MCF 10A (cell line): ENCODE measurements at regions not wholly inside any gene's neighbourhood (a gene's known extent, or its start where the extent isn't known, plus 50 kb on each side); places are given as distances from the start of the nearest gene placed in this dataset.

Source experiments
- BruUV-seq: library from RNA; stranded (reverse); fragments of 400-500 nt; replicated peaks from 2 replicates; lab custom pipeline; 2021; lab: Mats Ljungman, UMichigan
- CTCF ChIA-PET: fragments of 300-600 bp; sonication (Branson Sonifier 250); formaldehyde crosslinking; extraction: SDS; loops from one replicate; lab custom pipeline; 2021; ENCODE audit warnings: antibody characterized with exemption, inconsistent platforms; lab: Yijun Ruan, JAX
- POLR2A ChIA-PET: fragments of 300-600, 350-650 bp; sonication (Branson Sonifier 250); formaldehyde crosslinking; extraction: SDS; loops from one replicate; lab custom pipeline; 2020; ENCODE audit warnings: antibody characterized with exemption, inconsistent platforms; lab: Yijun Ruan, JAX
- DNase-seq: peaks from one replicate; pipeline ENCODE4 v3.0.0-alpha.2; 2018; ENCODE audit not compliant: unreplicated experiment
- H3K27ac Mint-ChIP-seq: one replicate; pipeline ENCODE4 v1.8.0; 2022; ENCODE audit warnings: mild to moderate bottlenecking, low read depth, mixed read lengths; ENCODE audit not compliant: unreplicated experiment
- H3K27me3 Mint-ChIP-seq: one replicate; pipeline ENCODE4 v1.8.0; 2022; ENCODE audit warnings: mixed read lengths; ENCODE audit not compliant: insufficient read depth, unreplicated experiment
- H3K36me3 Mint-ChIP-seq: one replicate; pipeline ENCODE4 v1.8.0; 2022; ENCODE audit warnings: mild to moderate bottlenecking, moderate library complexity, mixed read lengths; ENCODE audit not compliant: insufficient read depth, unreplicated experiment
- H3K4me1 Mint-ChIP-seq: one replicate; pipeline ENCODE4 v1.8.0; 2022; ENCODE audit warnings: mixed read lengths; ENCODE audit not compliant: insufficient read depth, unreplicated experiment
- H3K4me3 Mint-ChIP-seq: one replicate; pipeline ENCODE4 v1.8.0; 2022; ENCODE audit warnings: mild to moderate bottlenecking, moderate library complexity, mixed read lengths; ENCODE audit not compliant: unreplicated experiment
- H3K9me3 Mint-ChIP-seq: one replicate; pipeline ENCODE4 v1.8.0; 2022; ENCODE audit warnings: mixed read lengths; ENCODE audit not compliant: unreplicated experiment
- CTCF ChIP-seq: fragments of 200-600 bp; IDR thresholded peaks from one replicate; pipeline ENCODE4 v1.8.0; 2022; ENCODE audit warnings: antibody characterized with exemption, mild to moderate bottlenecking; ENCODE audit not compliant: unreplicated experiment
- intact Hi-C: fragments of 100-400 bp; cut with micrococcal nuclease; formaldehyde crosslinking; loops from 2 replicates; pipeline ENCODE4 v1.14.1; 2022

GRCh38 chr1:29949676-29950075 is 713.4 kb downstream of the PTPRU start:
- H3K27ac Mint-ChIP-seq = no peak overlapping the region
- DNase-seq = no peak
- H3K4me1 Mint-ChIP-seq = no peaks in the 10 kb centered on the region
- TF ChIP-seq CTCF = no peak
- H3K36me3 Mint-ChIP-seq = no peaks in the 10 kb centered on the region
- H3K27me3 Mint-ChIP-seq = peaks cover 60% of the 10 kb centered on the region
- CTCF ChIA-PET = no interaction called here
- intact Hi-C loops = no loop called here
- POLR2A ChIA-PET = interaction anchor here (0.6 kb wide), 1 partner anchor 129 kb away, joined by 3 read pairs; no protein-coding TSS in a partner anchor
- no TSS peak for BruUV-seq
- no peak overlapping the region for H3K4me3 Mint-ChIP-seq
- no peaks in the 10 kb centered on the region for H3K9me3 Mint-ChIP-seq

GRCh38 chr1:29948581-29948980 is 712.3 kb downstream of the PTPRU start:
- ChIA-PET CTCF (no interaction called here), POLR2A (interaction anchor here (0.6 kb wide), 1 partner anchor 24 kb away, joined by 3 read pairs; no protein-coding TSS in a partner anchor)
- H3K4me1 Mint-ChIP-seq = no peaks in the 10 kb centered on the region
- no peak overlapping the region for H3K27ac Mint-ChIP-seq
- DNase-seq = no peak
- no peak for TF ChIP-seq CTCF
- no peak overlapping the region for H3K4me3 Mint-ChIP-seq
- H3K27me3 Mint-ChIP-seq = peaks cover 49% of the 10 kb centered on the region
- no peaks in the 10 kb centered on the region for H3K36me3 Mint-ChIP-seq
- BruUV-seq = no TSS peak
- no peaks in the 10 kb centered on the region for H3K9me3 Mint-ChIP-seq
- intact Hi-C loops = no loop called here

- H3K9me3 Mint-ChIP-seq = no peaks in the 10 kb centered on the region
- no peak for TF ChIP-seq CTCF
- intact Hi-C loops = no loop called here
- DNase-seq = no peak
- H3K4me1 Mint-ChIP-seq = no peaks in the 10 kb centered on the region
- no peaks in the 10 kb centered on the region for H3K36me3 Mint-ChIP-seq
- ChIA-PET POLR2A (no interaction called here), CTCF (no interaction called here)
- no peak overlapping the region for H3K4me3 Mint-ChIP-seq
- peaks cover 35% of the 10 kb centered on the region for H3K27me3 Mint-ChIP-seq
- BruUV-seq = no TSS peak
- H3K27ac Mint-ChIP-seq = no peak overlapping the region
Observed at GRCh38 chr1:29946057-29946456, 709.7 kb downstream of the PTPRU start.

GRCh38 chr1:29945426-29945825 is 709.1 kb downstream of the PTPRU start:
- H3K4me3 Mint-ChIP-seq = no peak overlapping the region
- intact Hi-C loops = no loop called here
- H3K4me1 Mint-ChIP-seq = no peaks in the 10 kb centered on the region
- peaks cover 31% of the 10 kb centered on the region for H3K27me3 Mint-ChIP-seq
- no peak overlapping the region for H3K27ac Mint-ChIP-seq
- DNase-seq = no peak
- BruUV-seq = no TSS peak
- H3K9me3 Mint-ChIP-seq = no peaks in the 10 kb centered on the region
- H3K36me3 Mint-ChIP-seq = no peaks in the 10 kb centered on the region
- POLR2A ChIA-PET = no interaction called here
- no peak for TF ChIP-seq CTCF
- CTCF ChIA-PET = no interaction called here
